ENCODE measurements at regions not wholly inside any gene's neighbourhood (a gene's known extent, or its start where the extent isn't known, plus 50 kb on each side); places are given as distances from the start of the nearest gene placed in this dataset.

DNA sequence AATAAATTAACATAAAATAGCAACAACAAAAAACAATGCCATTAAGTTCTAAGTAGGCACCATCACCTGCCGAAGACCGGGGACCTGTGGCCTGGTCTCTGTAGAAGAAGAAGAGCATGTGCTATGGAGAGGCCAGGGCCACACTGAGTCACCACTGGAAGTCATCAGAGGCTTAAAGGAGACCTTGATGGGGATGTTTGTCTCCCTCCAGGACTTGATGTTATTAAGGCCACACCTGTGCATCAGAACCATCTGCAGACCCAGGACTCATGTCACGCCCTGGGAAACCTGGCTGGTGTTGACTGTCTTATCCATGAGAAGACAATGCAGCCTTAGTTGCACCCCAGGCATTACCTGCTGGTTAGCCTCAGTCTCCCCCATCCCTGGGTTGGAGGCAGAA, 292.3 kb downstream of the AACS start:
- no peak for TF ChIP-seq CTCF (IDR thresholded peaks at IDR 0.05; ENCODE audit: insufficient read depth, low read depth, low read length)
- no peak for DNase-seq (ENCODE audit: low read depth)
- H3K27me3 ChIP-seq (ENCODE audit: control insufficient read depth, insufficient read depth, low read length): no peaks in the 10 kb centered on the region
- ChIA-PET POLR2A (no interaction called here), CTCF (no interaction called here)
- no peaks in the 10 kb centered on the region for H3K36me3 ChIP-seq (ENCODE audit: control insufficient read depth, insufficient read depth, low read length)
- no peak overlapping the region for H3K4me3 ChIP-seq (ENCODE audit: low read depth, low read length)

- TF ChIP-seq CTCF (IDR thresholded peaks at IDR 0.05; ENCODE audit: insufficient read depth, low read depth, low read length): no peak
- Histone ChIP-seq H3K36me3 (ENCODE audit: control insufficient read depth, insufficient read depth, low read length) (no peaks in the 10 kb centered on the region), H3K27me3 (ENCODE audit: control insufficient read depth, insufficient read depth, low read length) (no peaks in the 10 kb centered on the region), H3K4me3 (ENCODE audit: low read depth, low read length) (no peak overlapping the region)
- no peak for DNase-seq (ENCODE audit: low read depth)
- POLR2A ChIA-PET: no interaction called here
- CTCF ChIA-PET: no interaction called here
These were observed 295.3 kb downstream of the AACS start for GRCh38 chr12:125360540-125360939.

DNA sequence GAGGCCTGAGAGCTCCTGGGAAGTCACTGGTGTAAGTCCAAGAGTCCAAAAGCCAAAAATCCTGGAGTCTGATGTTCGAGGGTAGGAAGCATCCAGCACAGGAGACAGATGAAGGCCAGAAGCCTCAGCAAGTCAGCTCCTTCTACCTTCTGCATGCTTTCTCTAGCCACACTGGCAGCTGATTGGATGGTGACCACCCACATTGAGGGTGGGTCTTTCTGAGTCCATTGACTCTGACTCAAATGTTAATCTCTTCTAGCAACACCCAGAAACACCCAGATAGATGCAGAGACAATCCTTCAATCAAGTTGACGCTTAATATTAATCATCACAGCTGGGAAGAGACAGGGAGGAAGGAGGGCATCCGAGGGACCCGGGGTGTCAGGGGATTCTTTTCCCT, 305.8 kb downstream of the AACS start:
- TF ChIP-seq CTCF (IDR thresholded peaks at IDR 0.05; ENCODE audit: insufficient read depth, low read depth, low read length): no peak
- POLR2A ChIA-PET: no interaction called here
- no peaks in the 10 kb centered on the region for H3K36me3 ChIP-seq (ENCODE audit: control insufficient read depth, insufficient read depth, low read length)
- CTCF ChIA-PET: no interaction called here
- DNase-seq (ENCODE audit: low read depth): no peak
- no peaks in the 10 kb centered on the region for H3K27me3 ChIP-seq (ENCODE audit: control insufficient read depth, insufficient read depth, low read length)
- H3K4me3 ChIP-seq (ENCODE audit: low read depth, low read length): no peak overlapping the region

GRCh38 chr12:125372085-125372484, 306.9 kb downstream of the AACS start:
- ChIA-PET POLR2A (no interaction called here), CTCF (no interaction called here)
- no peaks in the 10 kb centered on the region for H3K36me3 ChIP-seq (ENCODE audit: control insufficient read depth, insufficient read depth, low read length)
- DNase-seq (ENCODE audit: low read depth): no peak
- H3K4me3 ChIP-seq (ENCODE audit: low read depth, low read length): no peak overlapping the region
- TF ChIP-seq CTCF (IDR thresholded peaks at IDR 0.05; ENCODE audit: insufficient read depth, low read depth, low read length): no peak
- H3K27me3 ChIP-seq (ENCODE audit: control insufficient read depth, insufficient read depth, low read length): no peaks in the 10 kb centered on the region

- ChIA-PET POLR2A (no interaction called here), CTCF (no interaction called here)
- DNase-seq (ENCODE audit: low read depth): no peak
- Histone ChIP-seq H3K4me3 (ENCODE audit: low read depth, low read length) (no peak overlapping the region), H3K36me3 (ENCODE audit: control insufficient read depth, insufficient read depth, low read length) (no peaks in the 10 kb centered on the region), H3K27me3 (ENCODE audit: control insufficient read depth, insufficient read depth, low read length) (no peaks in the 10 kb centered on the region)
- no peak for TF ChIP-seq CTCF (IDR thresholded peaks at IDR 0.05; ENCODE audit: insufficient read depth, low read depth, low read length)
These were observed 308.1 kb downstream of the AACS start for GRCh38 chr12:125373375-125373774.
